GM18870 (cell line): ENCODE measurements at regions not wholly inside any gene's neighbourhood (a gene's known extent, or its start where the extent isn't known, plus 50 kb on each side); places are given as distances from the start of the nearest gene placed in this dataset.

Experiments used
- ATAC-seq: cut with Tn5 transposase; IDR thresholded peaks from one replicate; pipeline ENCODE4 v1.9.1; 2021; ENCODE audit warnings: moderate library complexity; ENCODE audit not compliant: unreplicated experiment

DNA sequence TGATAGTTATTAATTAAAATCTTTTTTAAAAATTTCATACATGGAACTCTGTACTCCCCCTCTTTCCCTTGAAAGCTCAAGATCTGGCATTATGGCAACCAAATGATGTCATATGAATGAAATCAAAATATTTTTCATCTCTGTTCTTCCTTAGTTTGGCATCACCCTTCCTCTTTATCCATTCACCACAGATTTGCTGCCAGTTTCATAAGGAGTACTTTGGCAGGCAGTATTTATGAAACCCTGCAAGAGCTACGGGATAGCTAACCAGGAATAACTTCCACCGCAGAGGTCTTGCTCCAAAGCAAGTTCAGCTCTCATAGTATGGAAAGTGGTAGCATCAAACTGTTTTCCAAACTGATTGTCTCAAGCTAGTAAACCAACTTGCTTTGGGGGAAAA lies 113.9 kb upstream of the DOK5 start:
- ATAC-seq, result no peak

DNA sequence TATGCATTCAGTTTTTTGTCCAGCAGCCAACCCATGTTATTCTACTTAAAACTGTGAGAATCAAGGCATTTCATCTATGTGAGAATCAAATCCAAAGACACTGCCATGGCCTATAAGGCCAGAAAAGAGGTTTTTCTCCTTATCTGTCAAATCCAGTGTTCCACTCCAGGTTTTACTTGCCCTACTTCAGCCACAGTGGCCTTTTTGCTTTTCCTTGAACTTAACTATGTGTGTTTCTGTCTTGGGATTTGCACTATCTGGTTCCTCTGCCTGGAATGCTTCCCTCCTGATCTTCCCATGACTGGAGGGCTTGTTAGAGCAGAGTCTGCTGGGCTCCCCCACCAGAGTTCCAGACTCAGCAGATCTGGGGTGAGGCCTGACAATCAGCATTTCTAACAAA lies 113.1 kb upstream of the DOK5 start:
- ATAC-seq, result no peak

DNA sequence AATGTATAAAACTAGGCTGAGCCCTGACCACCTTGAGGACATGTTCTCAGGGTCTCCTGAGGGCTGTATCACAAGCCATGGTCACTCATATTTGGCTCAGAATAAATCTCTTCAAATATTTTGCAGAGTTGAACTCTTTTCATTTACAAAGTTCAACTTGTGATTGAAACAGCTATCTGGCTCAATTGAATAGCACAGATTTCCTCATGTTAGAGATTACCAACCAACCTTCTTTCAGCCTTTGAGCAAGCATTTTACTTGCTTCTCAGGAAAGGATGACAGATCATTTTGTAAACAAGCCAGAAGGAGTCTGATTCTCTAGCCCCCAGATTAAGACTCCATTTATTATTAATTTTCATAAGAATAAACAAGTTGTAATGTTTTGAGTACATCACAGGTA lies 111.0 kb upstream of the DOK5 start:
- no peak for ATAC-seq

DNA sequence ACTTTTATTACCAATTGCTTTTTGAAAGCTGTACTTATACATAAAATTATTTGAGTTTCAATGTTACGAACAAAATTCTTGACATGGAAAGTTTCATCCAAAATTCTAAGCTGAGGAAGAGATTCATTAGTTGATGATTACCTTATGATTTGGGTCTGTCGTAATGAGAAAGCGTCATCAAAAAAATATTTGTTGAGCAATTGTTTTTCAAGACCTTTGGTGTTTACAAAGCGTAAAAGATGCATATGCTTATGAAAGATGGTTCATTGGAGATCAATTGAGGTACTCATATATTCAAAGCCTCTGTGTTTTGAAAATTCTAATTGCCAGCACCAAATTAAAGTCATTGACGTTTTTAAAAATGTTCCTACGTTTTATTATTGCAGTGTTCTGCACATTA lies 110.5 kb upstream of the DOK5 start:
- ATAC-seq, result no peak

DNA sequence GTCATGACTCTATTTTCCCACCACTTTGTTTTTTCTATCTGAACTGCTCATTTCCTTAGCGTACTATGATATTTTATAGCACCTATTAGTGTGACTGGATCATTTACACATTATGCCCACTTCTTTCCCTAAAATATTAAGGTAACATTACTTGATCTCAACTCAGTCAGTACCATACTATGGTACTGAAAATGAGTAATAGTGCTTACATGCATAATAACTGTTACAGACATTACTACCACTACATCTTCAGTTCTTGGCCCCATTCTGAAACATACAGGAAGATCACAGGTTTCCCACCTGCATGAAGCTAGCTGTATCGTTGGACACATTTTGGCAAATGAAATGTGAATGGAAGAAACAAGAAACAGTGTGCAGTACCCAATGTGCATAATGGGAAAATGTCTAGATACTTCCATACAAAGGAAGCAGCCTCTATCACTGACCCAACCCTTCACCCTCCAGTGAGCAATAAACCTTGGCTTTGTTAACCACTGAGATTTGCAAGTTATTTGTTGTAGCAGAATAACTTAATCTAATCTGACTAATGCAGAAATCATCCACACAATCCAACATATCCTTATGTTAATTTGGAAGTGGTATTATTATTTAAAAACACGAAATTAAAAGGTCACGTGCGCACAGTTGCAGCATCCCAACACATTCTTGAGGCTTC lies 108.6 kb upstream of the DOK5 start:
- ATAC-seq, result no peak

DNA sequence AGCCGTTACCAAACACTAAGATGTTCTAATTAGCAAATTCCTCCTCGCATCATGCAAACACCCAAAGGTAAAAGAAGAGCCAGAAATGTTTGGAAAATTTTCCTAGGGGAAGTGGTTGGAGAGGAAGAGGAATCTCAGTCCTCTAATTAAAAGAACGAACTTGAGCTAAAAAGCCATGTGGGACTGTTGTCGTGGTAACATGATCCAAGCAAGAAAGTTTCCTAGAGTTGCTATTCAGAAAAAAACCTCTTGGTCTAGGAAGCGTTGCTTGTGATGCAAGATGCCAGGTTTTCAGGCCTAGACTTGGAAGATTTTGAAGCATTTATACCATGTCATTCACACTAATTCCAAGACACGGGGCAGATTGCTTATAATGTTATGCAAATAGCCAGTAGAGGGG lies 106.8 kb upstream of the DOK5 start:
- no peak for ATAC-seq

DNA sequence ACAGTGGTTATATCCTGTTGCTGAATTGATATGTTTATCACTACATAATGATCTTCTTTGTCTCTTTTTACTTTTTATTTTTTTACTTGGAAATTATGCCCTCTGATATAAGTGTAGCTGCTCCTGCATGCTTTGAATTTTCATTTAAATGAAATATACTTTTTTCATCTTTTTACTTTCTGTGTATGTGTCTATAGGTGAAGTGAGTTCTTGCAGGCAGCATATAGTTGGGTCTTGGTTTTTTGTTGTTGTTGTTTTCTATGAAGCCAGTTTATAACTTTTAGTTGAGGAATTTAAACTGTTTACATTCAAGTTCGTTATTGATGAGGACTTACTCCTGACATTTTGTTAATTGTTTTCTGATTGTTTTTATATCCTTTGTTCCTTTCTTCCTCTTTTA lies 103.1 kb upstream of the DOK5 start:
- ATAC-seq, result no peak

DNA sequence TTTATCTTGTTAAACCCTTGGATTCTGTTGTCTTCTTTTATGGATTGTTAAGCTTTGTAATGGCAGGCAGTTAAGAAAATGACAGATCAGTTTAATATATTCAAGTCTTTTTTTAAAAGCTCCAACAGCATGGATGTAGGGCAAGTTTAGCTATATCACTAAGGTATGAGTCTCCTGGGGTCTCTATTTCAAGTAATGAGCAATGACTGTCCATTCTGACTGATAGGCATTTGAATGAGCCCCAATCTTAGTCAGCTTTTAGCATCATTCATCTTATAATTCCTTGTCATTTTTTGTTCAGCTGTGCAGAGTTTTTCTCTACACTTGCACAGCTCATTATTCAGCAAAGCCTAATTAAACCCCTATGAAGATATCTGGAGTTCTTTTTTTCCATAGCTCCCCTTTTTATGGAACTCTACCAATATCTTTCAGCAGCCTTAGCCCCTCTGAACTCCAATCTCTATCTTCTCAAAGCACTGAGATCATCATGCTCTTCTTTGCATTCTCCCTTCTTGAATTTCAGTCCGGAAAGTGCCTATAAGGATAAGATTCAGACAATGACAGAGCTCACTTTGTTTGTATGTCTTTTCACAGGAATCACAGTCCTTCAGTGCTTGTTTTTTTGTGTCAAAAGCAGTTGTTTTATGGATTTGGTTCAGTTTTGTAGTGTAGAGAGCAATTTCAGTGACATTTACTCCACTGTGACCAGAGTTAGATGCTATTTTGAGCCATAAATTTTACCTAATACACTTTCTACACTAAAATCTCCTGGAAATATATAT lies 97.2 kb upstream of the DOK5 start:
- no peak for ATAC-seq

DNA sequence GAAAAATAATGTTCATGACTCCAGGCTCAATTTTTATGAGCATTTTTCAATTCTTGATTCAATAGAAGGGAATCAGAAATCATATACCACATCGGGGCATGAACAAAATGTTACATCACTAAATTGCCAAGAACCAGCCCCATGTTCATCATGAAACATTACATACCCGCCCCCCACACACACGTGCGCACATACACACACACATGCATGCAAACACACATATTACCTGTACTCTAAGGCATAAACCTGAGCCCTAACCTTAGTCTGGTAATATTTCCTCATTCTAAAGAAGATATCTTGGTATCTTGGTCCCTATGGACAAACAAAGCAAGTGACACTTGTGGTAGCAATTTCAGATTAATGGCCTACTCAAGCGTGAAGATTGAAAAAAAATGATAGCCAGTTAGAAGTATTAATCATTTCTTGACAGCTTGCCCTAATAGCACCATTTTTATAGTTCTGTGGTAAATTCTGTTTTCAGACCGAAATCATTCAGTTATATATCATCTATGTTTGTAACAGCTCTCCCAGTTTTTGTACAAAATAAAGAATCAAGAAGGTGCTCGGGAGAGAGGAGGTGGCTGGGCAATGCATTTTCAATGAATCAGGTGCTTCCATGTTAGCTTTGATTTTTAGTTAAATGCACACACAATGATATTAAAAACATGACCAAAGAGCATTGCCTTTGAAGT lies 95.4 kb upstream of the DOK5 start:
- ATAC-seq, result no peak

DNA sequence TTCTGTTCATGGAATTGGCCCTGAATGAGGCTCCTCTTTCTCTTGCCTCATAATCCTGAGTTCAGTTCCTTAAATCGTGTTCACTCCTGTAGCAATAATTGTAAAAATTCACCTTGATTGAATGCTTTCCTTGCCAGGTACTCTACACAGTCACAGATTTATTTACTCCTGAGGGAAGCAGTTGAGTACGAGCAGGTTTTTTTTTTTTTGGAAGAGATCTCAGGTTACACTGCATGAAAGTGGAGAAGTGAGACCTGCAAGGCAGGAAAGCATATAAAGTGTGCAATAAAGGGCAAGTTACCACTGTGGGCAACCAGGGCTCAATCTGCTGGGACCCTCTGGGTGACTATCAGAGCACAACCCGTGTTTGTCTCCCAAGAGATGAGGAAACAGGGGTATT lies 93.0 kb upstream of the DOK5 start:
- ATAC-seq, result no peak

DNA sequence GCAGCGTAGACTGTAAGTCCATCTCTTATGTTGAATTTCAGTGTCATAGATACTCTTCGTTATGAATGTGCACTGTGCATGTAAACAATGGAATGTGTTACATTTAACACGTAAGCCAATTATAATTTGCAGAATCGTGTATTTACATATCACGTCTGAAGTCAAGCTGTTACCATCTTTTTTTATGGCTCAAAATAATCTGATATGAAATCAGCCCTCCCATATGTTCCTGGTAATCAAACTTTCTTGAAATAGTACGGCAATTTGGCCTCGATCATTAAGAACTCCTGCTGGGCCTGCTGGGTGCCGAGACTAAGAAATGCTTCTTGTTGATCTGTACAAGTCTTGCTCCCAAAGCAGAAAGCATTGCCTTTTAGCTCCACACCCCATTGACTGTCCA lies 89.6 kb upstream of the DOK5 start:
- no peak for ATAC-seq

DNA sequence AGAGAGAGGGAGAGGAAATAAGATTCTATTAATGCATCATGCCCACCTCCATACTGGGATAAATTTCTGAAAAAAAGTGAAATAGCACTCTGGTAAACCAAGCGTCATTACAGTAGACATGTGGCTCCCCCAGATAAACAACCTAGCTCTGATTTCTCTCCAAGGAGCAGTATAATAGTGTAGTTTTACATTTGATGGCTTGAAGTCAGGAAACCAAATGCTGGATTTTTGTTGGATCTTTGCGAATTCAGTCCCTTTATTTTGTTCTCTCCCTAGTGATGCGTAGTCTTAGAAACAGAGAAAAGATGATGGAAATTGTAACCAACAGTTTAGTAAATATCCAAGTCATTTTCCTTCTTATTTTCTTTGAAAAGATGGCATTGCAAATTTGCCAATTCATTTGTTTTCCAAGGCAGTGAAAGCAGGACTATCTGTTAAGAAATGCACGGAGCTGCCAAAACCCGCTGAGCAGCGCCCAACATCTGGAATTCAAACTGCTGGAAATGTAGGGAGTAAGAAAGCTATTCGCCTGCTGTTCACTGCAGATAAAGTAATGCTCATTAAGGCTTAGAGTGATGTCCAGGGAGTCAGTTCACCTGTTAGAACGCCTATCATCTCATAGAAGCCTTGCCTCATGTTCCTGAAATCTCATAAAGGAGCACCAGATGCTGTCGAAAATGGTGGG lies 85.7 kb upstream of the DOK5 start:
- ATAC-seq, result no peak

DNA sequence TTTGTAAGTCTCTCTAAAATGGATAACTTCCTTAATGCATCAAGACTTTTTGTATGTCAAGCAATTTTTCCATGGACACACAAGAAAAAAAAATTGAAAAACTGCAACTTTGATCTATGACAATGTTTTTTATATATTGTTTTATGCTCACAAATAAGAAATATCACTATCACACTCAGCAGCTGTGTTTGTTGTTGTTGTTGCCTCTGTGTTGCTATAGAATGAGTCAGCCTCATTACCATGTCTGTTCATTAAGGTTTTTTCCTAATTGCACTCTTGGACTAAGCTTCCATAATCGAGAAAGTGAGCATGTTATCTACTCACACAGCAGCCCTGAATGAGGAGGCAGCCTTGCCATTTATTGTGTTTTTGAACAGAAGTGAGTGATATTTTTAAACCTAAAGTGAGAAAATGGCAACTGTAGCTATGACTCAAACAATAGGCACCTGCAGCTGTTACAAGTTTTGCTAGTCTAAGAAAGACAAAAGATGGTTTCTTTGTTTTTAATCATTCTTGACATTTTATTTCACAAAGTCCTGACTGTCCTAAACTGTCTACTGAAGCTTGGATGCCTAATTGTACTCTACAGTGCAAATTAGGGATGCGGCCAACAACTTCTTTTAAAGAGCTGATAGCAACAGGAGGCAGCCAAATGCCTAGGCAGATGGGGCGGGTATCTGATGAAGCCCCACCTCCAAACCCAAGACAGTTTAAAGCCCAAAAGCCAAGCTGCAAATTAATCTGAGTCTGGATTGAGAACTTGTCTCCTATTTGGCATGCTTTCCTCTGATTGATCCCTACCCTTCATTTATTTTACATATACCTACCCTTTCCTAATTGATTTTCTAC lies 77.9 kb upstream of the DOK5 start:
- ATAC-seq, result no peak

DNA sequence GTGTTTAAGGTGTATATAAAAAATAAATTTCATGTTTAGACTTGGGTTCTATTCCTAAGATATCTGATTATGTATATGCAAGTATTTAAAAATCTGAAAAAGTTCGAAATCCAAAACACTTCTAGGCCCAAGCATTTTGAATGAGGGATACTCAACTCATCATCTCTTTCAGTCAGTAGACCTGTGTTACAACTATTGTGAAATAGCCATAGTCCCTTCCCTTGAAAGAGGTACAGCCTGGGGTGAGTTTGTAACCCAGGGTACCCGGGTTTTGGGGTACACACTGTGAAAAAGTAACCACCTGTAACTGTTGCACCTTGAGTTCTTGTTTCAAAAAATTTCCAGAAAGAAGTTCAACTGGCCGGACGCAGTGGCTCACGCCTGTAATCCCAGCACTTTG lies 76.6 kb upstream of the DOK5 start:
- ATAC-seq, result no peak

DNA sequence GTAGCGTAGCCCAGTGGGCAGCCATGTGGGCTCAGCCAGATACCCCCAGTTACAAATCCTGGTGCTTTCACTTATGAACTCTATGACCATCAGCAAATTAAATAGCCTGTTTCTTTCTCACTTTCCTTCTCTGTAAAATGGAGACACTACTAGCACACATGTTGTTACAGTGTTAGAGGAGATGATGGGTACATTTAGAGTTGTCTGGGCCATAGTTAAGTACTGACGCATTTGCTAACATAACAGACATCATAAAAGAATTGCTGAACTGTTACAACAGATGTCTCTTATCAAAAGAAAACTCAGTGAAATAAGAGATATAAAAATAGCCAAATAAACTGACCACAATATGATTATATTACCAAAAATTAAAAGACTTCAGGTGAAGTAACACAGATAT lies 69.9 kb upstream of the DOK5 start:
- no peak for ATAC-seq

DNA sequence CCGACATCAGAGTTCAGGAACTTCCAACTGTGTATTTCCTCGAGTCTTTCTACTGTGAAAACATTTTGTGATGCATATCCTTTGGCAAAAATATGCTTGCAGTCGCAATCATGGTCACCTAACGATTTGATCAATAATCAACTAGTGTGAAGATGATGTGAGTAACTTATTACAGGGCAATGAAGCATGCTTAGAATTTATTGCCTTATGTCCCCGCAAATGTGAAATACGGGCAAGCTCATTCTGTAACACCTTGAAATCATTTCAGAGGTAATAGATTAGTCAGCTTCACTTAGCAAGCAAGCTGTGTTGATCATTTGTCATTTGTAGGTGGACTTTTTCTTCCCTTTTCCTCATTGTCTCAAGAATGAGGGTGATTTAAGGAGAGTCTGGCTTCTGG lies 67.9 kb upstream of the DOK5 start:
- ATAC-seq, result no peak

DNA sequence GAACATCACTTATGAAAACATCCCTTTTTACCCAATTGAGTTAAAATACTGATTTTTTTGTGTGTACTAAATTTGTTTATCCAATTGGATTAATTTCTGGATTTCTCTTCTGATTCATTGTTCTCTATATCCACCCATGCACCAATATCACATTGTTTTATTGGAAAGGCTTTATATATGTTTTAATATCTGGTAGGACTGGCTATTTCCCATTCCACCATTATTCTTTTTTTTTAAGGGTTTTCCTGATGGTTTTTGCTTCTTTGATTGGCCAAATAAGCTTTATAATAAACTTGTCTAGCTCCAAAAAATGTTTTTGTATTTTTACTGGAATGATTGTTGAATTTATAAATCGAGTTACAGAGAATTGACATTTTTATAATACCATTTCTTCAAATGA lies 59.4 kb upstream of the DOK5 start:
- ATAC-seq, result no peak

DNA sequence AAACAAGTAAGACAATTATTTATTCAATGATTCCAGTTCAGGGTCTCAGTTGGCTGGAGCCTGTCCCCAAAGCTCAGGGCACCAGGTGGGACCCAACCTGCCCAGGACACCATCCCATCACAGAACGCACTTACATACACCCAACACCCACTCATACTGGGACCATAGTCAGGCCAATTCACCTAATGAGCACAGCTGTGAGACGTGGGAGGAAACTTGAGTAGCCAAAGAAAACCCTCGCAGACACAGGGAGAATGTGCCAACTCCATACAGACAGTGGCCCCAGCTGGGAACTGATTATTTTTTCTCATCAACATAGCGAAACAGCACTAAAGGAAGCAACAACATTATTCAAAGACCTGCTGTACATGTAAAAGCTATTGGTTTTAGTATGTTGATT lies 58.6 kb upstream of the DOK5 start:
- ATAC-seq, result no peak

DNA sequence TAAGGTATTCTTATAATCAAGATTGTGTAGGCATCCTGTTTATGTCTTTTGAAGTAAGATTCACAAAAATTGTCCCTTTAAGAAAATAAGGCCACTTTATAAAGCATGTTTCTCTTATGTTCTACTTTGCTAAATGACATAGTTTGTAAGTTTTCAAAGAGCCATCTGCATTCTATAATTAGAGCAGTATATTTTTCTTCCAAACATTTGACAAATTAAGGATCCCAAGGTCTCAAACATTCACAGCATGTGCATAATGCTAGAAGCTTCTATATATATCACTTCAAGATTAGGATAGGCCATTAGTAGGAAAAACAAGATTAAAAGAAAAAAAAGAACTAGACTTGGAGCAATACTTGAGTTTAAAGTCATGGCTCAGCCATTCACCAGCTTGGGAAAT lies 55.9 kb upstream of the DOK5 start:
- no peak for ATAC-seq
